ENCODE measurements at regions not wholly inside any gene's neighbourhood (a gene's known extent, or its start where the extent isn't known, plus 50 kb on each side); places are given as distances from the start of the nearest gene placed in this dataset.

- H3K4me1 ChIP-seq, result no peaks in the 10 kb centered on the region
- no peak overlapping the region for H3K27ac ChIP-seq
- no peak overlapping the region for H3K4me3 ChIP-seq
- DNase-seq (no peak), ATAC-seq (no peak)
- intact Hi-C loops (cut with DNase I), result no loop called here
- no peaks in the 10 kb centered on the region for H3K36me3 ChIP-seq (ENCODE audit: insufficient read depth in 1 of 2, low read depth in 1 of 2)
- H3K9me3 ChIP-seq, result no peaks in the 10 kb centered on the region
- no peaks in the 10 kb centered on the region for H3K27me3 ChIP-seq (ENCODE audit: insufficient read depth in 3 of 3, low read length in 2 of 3)
- WGBS, 3 donors, result 86 to 98% (median 92%) methylated on average over 1 of the region's 1 CpG
- TF ChIP-seq, protein P1, sequence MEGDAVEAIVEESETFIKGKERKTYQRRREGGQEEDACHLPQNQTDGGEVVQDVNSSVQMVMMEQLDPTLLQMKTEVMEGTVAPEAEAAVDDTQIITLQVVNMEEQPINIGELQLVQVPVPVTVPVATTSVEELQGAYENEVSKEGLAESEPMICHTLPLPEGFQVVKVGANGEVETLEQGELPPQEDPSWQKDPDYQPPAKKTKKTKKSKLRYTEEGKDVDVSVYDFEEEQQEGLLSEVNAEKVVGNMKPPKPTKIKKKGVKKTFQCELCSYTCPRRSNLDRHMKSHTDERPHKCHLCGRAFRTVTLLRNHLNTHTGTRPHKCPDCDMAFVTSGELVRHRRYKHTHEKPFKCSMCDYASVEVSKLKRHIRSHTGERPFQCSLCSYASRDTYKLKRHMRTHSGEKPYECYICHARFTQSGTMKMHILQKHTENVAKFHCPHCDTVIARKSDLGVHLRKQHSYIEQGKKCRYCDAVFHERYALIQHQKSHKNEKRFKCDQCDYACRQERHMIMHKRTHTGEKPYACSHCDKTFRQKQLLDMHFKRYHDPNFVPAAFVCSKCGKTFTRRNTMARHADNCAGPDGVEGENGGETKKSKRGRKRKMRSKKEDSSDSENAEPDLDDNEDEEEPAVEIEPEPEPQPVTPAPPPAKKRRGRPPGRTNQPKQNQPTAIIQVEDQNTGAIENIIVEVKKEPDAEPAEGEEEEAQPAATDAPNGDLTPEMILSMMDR (IDR thresholded peaks at IDR 0.05), result no peak
These were observed 56.6 kb upstream of the MAP2 start for GRCh38 chr2:209367075-209367747.

DNA sequence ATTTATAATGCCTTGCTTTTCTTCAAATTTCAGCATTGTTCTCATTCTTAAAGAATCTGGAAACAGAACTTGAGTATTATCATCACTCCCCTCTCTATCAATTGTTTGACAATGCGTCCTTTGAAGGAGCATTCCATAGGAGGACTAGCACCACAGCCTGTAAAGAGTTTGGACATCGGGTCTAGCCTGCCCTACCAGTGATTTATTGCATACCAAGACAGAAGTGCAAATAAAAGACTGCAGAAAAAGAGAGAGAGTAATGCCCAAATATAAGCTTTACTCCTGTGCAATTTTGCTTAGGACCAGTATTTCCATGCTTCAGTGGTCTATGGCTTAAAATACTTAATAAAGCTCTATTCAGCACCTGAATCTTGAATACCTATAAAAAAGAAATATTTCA lies 55.4 kb upstream of the MAP2 start:
- Histone ChIP-seq H3K27ac (no peak overlapping the region), H3K36me3 (ENCODE audit: insufficient read depth in 1 of 2, low read depth in 1 of 2) (no peaks in the 10 kb centered on the region), H3K4me1 (no peaks in the 10 kb centered on the region), H3K27me3 (ENCODE audit: insufficient read depth in 3 of 3, low read length in 2 of 3) (no peaks in the 10 kb centered on the region), H3K4me3 (no peak overlapping the region), H3K9me3 (no peaks in the 10 kb centered on the region)
- ATAC-seq, result no peak
- no peak for DNase-seq
- intact Hi-C loops (cut with DNase I), result no loop called here
- TF ChIP-seq, protein P1 (IDR thresholded peaks at IDR 0.05), result no peak
- 47 to 58% (median 56%) methylated on average over 2 of the region's 2 CpGs for WGBS, 3 donors

GRCh38 chr2:209368914-209369313 lies 54.9 kb upstream of the MAP2 start:
- 29 to 35% (median 33%) methylated on average over 5 of the region's 5 CpGs for WGBS, 3 donors
- no peak for ATAC-seq
- H3K4me1 ChIP-seq, result no peaks in the 10 kb centered on the region
- H3K9me3 ChIP-seq, result no peaks in the 10 kb centered on the region
- no peak overlapping the region for H3K27ac ChIP-seq
- DNase-seq, result no peak
- TF ChIP-seq, protein P1 (IDR thresholded peaks at IDR 0.05), result no peak
- no peaks in the 10 kb centered on the region for H3K36me3 ChIP-seq (ENCODE audit: insufficient read depth in 1 of 2, low read depth in 1 of 2)
- no peaks in the 10 kb centered on the region for H3K27me3 ChIP-seq (ENCODE audit: insufficient read depth in 3 of 3, low read length in 2 of 3)
- H3K4me3 ChIP-seq, result no peak overlapping the region
- intact Hi-C loops (cut with DNase I), result no loop called here

- H3K4me3 ChIP-seq, result no peak overlapping the region
- no peaks in the 10 kb centered on the region for H3K4me1 ChIP-seq
- intact Hi-C loops (cut with DNase I), result no loop called here
- TF ChIP-seq, protein P1 (IDR thresholded peaks at IDR 0.05), result no peak
- no peaks in the 10 kb centered on the region for H3K36me3 ChIP-seq (ENCODE audit: insufficient read depth in 1 of 2, low read depth in 1 of 2)
- H3K9me3 ChIP-seq, result no peaks in the 10 kb centered on the region
- no peak overlapping the region for H3K27ac ChIP-seq
- ATAC-seq (no peak), DNase-seq (no peak)
- H3K27me3 ChIP-seq (ENCODE audit: insufficient read depth in 3 of 3, low read length in 2 of 3), result no peaks in the 10 kb centered on the region
These were observed 54.2 kb upstream of the MAP2 start for GRCh38 chr2:209369656-209370055.

DNA sequence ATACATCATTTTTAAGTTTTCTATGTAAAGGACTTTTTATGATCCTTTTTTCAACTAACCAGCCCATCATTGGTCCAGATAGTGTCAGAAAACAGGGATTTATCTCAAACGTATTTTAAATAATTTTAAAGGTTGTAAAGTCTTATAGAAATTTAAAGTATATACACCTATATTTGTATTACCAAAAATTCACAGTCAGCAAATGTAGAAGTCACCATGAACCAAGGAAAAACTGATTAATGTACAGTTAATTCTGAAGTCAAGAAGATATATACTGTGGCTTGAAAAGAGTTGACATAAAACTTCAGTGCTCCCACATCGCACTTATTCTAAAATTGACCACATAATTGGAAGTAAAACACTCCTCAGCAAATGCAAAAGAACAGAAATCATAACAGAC lies 52.4 kb upstream of the MAP2 start:
- Histone ChIP-seq H3K4me1 (no peaks in the 10 kb centered on the region), H3K9me3 (peaks cover 13% of the 10 kb centered on the region), H3K36me3 (ENCODE audit: insufficient read depth in 1 of 2, low read depth in 1 of 2) (no peaks in the 10 kb centered on the region), H3K4me3 (no peak overlapping the region), H3K27ac (no peak overlapping the region), H3K27me3 (ENCODE audit: insufficient read depth in 3 of 3, low read length in 2 of 3) (no peaks in the 10 kb centered on the region)
- ATAC-seq (no peak), DNase-seq (no peak)
- intact Hi-C loops (cut with DNase I), result no loop called here
- WGBS, 3 donors, result 75 to 84% (median 77%) methylated on average over 2 of the region's 2 CpGs
- TF ChIP-seq, protein P1 (IDR thresholded peaks at IDR 0.05), result no peak
